HG02623 (cell line): ENCODE measurements at regions not wholly inside any gene's neighbourhood (a gene's known extent, or its start where the extent isn't known, plus 50 kb on each side); places are given as distances from the start of the nearest gene placed in this dataset.

Source experiments
- ATAC-seq: cut with Tn5 transposase; IDR thresholded peaks from one replicate; pipeline ENCODE4 v1.9.1; 2021; ENCODE audit warnings: moderate library complexity; ENCODE audit not compliant: unreplicated experiment

DNA sequence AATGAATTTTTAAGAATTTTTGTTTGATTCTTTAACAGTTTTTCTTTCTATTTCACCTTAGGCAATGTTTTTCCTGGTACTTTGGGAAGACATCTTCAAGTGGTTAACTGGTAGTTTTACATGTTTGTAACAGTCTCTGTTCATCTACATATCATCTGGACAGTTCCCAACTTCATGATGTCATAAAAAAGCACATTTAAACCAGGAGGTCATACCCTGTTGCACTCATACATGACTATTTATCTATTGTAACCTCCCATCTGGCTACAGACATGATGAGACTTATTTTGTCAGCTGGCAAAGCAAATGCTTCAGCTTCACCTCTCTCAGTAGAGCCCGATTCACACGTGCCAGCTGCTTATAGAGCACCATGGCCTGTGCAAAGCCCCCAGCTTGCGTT is 99.8 kb upstream of the YPEL5 start:
- ATAC-seq = no peak

DNA sequence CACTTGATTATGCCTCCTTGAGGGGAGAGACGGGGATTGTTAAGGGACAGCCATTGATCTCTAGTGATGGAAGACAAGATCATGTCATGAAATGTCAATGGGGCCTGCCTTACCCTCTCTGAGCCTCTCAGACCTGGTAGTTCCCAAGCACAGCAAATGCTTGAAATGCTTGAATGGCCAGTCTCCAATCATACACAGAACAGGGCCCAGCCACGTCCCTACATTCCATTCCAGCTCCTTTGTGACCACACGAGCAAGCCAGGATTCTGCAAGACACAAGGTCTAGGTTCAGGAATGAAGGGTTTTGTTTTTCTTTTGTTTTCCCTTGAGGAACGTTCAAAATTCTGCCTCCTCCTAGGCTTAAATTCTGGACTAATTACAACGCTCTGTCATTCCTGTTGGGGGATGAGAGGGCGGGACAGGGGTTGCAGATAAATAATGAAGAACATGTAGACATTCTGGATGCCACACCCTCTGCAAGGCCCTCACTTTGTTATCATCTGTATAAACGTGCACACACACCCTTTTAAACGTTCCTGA is 98.1 kb upstream of the YPEL5 start:
- no peak for ATAC-seq

DNA sequence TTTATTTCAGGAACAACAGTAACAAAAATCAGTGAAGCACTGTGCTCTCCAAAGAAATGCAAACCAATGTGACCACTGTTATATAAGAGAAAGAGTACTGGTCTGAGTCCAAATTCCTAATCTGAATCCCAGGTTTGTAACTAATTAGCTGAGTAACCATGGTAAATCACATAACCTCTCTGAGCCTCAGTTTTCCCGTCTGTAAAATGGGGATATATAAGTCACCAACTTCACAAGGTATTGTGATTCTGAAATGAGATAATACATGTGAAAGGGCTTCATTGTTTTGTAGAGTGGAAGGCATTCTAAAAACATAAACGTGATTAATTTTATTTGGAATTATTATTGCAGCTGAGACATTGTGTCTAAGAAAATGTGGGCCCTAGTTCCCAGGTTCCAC is 91.3 kb upstream of the YPEL5 start:
- no peak for ATAC-seq

DNA sequence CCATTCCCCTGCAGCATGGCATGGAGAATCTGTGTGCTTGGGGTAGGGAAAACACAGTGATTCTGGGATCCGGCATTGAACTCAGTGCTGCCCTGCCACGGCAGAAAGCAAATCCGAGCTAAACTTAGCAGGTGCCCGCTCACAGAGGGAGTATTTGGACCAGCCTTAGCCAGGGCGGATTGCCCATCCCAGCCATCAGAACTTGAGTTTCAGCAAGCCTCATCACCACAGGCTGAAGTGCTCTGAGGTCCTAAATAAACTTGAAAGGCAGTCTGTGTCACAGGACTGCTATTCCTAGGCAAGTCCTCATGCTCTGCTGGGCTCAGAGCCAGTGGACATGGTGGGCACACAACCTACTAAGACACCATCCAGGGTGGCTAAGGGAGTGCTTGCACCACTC is 86.2 kb upstream of the YPEL5 start:
- ATAC-seq = no peak

DNA sequence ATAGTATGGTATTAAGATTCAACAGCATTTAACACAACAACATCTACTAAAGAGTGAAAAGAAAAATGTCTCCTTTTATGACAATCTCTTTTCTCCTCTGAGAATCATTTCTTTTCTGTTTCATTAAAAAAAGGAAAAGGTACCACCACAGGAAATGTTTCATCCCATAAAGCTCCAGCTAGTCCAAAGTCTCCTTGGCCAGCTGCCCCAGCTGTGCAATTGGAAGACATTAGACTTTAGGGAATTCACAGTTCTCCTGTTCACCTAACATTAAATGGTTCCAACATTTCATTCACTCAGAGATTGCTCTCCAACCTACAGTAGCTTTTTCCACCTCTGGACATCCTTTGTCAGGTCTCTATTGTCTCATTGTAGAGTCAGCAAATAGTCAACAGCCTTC is 78.7 kb upstream of the YPEL5 start:
- no peak for ATAC-seq

DNA sequence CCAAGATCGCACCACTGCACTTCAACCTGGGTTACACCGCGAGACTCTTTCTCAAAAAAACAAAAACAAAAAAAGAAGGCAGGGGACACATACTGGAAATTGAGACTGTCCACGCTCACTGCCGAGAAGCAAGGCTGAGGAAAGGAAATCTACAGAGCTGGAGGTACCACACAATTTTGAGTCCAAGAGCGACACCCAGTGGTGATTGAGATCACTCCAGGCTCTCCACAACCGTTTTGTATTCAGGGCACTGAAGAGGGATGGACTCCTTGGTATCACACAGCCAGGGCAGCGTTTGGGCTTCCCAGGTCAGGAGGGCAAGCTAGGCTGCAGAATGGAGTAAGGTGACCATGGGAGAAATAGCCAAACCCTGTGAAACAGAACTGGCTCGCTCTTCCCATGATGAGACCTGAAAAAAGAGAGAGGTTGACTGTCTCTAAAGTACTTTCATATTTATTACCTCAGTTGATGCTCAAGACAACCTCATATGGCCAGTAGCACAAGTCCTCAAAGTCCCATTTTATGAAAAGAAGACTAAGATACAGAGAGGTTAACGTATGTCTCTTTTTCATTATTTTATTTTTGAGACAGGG is 74.5 kb upstream of the YPEL5 start:
- ATAC-seq = no peak

DNA sequence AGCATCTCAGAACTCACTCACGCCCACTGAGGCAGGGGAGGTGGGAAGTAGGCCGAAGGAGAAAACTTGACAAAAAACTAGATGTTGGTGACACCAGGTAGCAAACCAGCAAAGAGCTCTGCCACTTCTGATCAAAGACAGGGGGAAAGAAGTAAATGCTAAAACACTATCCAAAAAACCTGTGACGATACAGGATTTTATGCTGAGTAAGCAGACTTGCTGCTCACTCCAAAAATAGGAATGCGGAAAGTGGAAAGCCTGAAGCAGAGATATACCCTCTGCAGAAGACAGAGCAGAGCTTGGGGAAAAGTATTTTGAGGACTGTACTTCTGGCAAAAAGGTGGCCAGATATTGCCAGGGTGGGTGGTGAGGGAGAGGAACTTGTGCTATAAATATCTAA is 73.3 kb upstream of the YPEL5 start:
- no peak for ATAC-seq

DNA sequence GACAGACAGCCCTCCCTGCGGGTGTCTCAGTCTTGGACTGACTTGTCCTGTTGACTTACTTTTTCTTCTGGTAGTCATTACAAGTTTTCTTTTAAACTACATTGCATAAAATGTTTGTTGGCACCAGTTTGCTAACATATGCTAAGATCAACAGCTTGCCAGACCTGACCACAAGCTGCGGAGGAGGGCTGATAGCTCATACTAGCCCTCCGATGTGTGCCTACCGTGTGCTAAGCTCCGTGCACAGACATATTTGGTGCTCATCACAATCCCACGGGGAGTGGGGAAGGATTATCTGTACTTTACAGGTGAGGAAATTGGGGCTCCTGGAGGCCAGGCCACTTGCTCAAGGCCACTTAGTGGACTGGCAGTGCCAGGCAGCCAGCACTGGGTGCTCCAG is 72.8 kb upstream of the YPEL5 start:
- ATAC-seq = no peak

DNA sequence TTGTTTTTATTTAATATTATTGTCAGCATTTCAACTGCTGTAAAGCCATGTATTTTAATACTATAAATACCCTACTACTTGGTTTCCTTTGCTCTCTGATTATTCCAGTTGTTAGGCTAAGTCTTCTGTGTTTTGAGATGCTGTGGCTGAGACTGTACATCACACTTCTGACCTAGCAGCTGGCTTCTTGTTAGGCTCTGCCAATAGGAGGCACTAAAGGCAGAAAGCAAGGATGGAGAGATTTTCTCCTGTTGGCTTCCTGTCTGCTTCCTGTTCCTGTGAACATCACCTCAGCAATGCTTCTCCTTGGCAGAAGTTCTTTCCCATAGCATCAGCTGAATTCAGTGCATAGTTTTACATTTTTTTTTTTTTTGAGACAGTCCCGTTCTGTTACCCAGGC is 68.3 kb upstream of the YPEL5 start:
- ATAC-seq = no peak

DNA sequence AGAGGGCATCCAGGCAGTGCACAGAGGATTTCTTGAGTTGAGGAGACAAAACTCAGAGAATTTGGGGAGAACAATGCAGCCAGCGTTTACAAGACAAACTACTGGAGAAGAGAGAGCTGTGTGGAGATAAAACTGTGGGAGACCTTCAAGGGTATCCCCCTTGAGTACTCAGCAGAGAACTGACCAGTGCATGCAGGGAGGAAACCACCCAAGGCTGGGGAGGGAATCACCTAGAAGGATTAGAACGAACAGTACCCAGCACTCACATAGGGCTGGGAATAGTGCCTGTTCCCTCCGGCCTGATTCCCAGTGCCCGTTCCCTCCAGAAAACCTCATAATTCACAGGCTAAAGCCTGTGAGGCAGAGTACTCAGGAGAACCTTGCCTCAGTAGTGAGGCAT is 61.9 kb upstream of the YPEL5 start:
- ATAC-seq = no peak

DNA sequence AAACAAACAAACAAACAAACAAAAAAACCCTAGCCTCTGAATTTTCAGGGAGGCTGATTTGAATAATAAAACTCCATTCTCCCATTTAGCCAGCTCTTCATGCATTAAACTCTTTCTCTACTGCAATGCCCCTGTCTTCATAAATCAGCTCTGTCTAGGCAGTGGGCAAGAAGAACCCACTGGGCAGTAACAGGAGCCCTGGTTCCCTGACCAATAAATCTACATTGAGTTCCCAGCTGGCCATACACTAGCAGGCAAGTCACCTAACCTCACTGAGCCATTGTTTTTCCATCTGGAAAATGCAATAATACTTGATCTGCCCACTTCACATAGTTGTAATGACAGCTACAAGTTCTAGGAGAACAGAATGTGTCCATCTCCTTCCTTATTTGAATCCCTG is 57.6 kb upstream of the YPEL5 start:
- ATAC-seq = no peak

DNA sequence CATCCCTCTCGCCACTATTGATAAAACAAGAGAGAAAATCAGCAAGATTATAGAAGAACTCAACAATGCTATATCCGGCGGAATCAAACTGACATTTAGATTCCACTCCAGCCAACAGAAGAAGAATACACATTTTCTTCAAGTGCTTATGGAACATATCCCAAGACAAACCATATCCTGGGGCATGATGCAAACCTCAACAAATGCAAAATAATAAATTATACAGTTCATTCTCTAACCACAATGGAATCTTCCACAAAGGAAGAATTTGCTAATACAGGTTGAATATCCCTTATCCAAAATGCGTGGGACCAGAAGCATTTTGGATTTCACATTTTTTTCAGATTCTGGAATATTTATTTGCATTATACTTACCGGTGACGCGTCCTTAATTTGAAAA is 51.4 kb upstream of the YPEL5 start:
- ATAC-seq = no peak

DNA sequence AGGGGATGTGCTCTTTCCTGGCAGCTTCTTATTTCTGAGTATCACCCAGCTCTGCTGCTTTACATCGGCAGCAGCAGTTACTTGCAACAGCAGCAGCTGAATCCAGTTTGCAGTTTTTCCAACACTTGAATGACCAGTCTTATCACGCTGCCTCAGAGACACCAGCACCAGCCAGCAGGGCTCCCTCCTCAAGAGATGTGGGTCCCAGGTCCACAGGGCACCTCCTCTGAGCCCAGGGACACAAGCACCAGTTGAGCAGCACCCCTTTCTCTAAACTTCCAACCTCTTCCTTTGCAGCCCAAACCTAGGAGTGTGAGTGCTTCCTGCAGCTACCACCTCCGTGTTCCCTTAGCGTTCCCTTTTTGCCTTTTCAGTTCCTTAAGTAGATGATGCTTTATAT is 50.4 kb upstream of the YPEL5 start:
- ATAC-seq = no peak
